NCI-H446 (cell line): ENCODE measurements at regions not wholly inside any gene's neighbourhood (a gene's known extent, or its start where the extent isn't known, plus 50 kb on each side); places are given as distances from the start of the nearest gene placed in this dataset.
"Not testable (repeated sequence)": the region's sequence is repeated elsewhere in the genome, so short reads cannot be mapped to it uniquely, and the experiment has no call there.

Experiments used
- DNase-seq, 2 experiments: peaks; one replicate each; lab custom pipeline; 2025; lab: John Stamatoyannopoulos, UW

- DNase-seq: no peak
Measured at GRCh38 chr1:194069831-194070218, 883.4 kb upstream of the B3GALT2 start.

GRCh38 chr1:194069168-194069830, 882.9 kb upstream of the B3GALT2 start:
- peak; percentile 89 to 97 for DNase-seq

GRCh38 chr1:194068446-194069167, 882.2 kb upstream of the B3GALT2 start:
- peak; percentile 57 to 91 for DNase-seq

GRCh38 chr1:194067772-194068171, 881.4 kb upstream of the B3GALT2 start:
- no peak for DNase-seq

GRCh38 chr1:194062962-194063361, 876.5 kb upstream of the B3GALT2 start:
- no peak for DNase-seq

GRCh38 chr1:194062526-194062925, 876.1 kb upstream of the B3GALT2 start:
- DNase-seq: no peak

- DNase-seq: no peak
Measured at GRCh38 chr1:194060481-194060880, 874.1 kb upstream of the B3GALT2 start.

GRCh38 chr1:194058268-194058667, 871.9 kb upstream of the B3GALT2 start:
- DNase-seq: not testable (repeated sequence)

- no peak for DNase-seq
Measured at GRCh38 chr1:194056169-194056568, 869.8 kb upstream of the B3GALT2 start.

- no peak for DNase-seq
Measured at GRCh38 chr1:194055536-194055935, 869.1 kb upstream of the B3GALT2 start.

GRCh38 chr1:194052514-194053338, 866.3 kb upstream of the B3GALT2 start:
- no peak for DNase-seq

- DNase-seq: no peak
Measured at GRCh38 chr1:194047921-194048320, 861.5 kb upstream of the B3GALT2 start.

- DNase-seq: no peak
Measured at GRCh38 chr1:194047206-194047605, 860.8 kb upstream of the B3GALT2 start.

- DNase-seq: no peak
Measured at GRCh38 chr1:194045416-194045815, 859.0 kb upstream of the B3GALT2 start.

- no peak for DNase-seq
Measured at GRCh38 chr1:194044892-194045291, 858.5 kb upstream of the B3GALT2 start.

GRCh38 chr1:194043984-194044755, 857.8 kb upstream of the B3GALT2 start:
- DNase-seq: no peak

- no peak for DNase-seq
Measured at GRCh38 chr1:194042736-194043135, 856.3 kb upstream of the B3GALT2 start.

GRCh38 chr1:194040496-194040895, 854.1 kb upstream of the B3GALT2 start:
- DNase-seq: no peak

GRCh38 chr1:194039578-194039977, 853.2 kb upstream of the B3GALT2 start:
- DNase-seq: no peak

- no peak for DNase-seq
Measured at GRCh38 chr1:194033646-194034045, 847.2 kb upstream of the B3GALT2 start.

- no peak for DNase-seq
Measured at GRCh38 chr1:194028002-194028401, 841.6 kb upstream of the B3GALT2 start.

GRCh38 chr1:194026422-194026821, 840.0 kb upstream of the B3GALT2 start:
- no peak for DNase-seq
